ENCODE measurements at regions not wholly inside any gene's neighbourhood (a gene's known extent, or its start where the extent isn't known, plus 50 kb on each side); places are given as distances from the start of the nearest gene placed in this dataset.
A peak's percentile ranks its signal among the peaks of the same experiment; 100 is the strongest.

- no peak for DNase-seq
- ATAC-seq: no peak
- intact Hi-C loops (cut with DNase I, micrococcal nuclease): no loop called here
Measured at GRCh38 chr21:33151941-33152731, 77.6 kb upstream of the IFNAR2 start.

- intact Hi-C loops (cut with DNase I, micrococcal nuclease): no loop called here
- no peak for ATAC-seq
- DNase-seq: no peak
Measured at GRCh38 chr21:33152732-33153130, 77.0 kb upstream of the IFNAR2 start.

- no peak for ATAC-seq
- DNase-seq: no peak
- intact Hi-C loops (cut with DNase I, micrococcal nuclease): no loop called here
Measured at GRCh38 chr21:33155005-33155404, 74.7 kb upstream of the IFNAR2 start.

DNA sequence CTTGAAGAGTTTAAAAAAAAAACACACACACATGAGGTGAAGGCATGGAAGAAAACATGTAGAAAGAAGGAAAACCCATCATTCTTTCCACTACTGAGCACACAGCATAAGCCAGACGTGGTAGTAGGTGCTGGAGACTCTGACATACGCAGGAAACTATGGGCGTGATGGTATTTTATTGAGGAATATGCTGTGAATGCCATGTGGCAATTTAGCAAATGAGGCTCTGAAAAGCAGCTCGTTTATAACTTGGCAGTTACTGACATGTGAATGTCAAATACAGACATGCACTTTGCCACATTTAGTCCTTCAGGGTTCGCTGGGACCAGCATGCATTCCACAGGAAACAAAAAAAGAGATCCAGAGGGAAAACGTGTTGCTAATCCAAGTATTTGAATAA, 74.3 kb upstream of the IFNAR2 start:
- intact Hi-C loops (cut with DNase I, micrococcal nuclease): no loop called here
- peak; percentile 35 for ATAC-seq
- DNase-seq: no peak

DNA sequence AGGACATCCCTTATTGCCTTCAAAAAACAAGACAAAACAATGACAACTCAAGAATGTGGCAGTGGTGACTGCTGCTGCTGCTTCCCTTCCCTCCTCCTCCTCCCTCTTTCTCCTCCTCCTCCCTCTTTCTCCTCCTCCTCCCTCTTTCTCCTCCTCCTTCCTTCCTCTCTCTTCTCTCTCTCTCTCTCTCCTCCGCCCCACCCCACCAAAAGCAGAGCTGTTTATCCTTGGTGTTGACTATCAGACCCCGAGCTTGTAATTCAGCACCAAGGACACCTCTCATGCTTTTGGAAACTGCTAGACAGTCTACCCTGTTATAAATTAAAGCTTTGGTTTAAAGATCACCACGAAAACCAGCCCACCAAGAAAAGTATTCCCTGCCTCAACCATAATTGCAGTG, 72.4 kb upstream of the IFNAR2 start:
- DNase-seq: no peak
- intact Hi-C loops (cut with DNase I, micrococcal nuclease): no loop called here
- no peak for ATAC-seq

GRCh38 chr21:33158654-33159053, 71.1 kb upstream of the IFNAR2 start:
- no peak for DNase-seq
- intact Hi-C loops (cut with DNase I, micrococcal nuclease): no loop called here
- no peak for ATAC-seq

GRCh38 chr21:33162436-33162951, 67.2 kb upstream of the IFNAR2 start:
- ATAC-seq (no peak), DNase-seq (no peak)
- intact Hi-C loops (cut with DNase I, micrococcal nuclease): no loop called here

- no peak for DNase-seq
- ATAC-seq: no peak
- intact Hi-C loops (cut with DNase I, micrococcal nuclease): no loop called here
Measured at GRCh38 chr21:33168886-33169285, 60.9 kb upstream of the IFNAR2 start.

GRCh38 chr21:33169359-33169758, 60.4 kb upstream of the IFNAR2 start:
- DNase-seq: no peak
- no peak for ATAC-seq
- intact Hi-C loops (cut with DNase I, micrococcal nuclease): no loop called here

DNA sequence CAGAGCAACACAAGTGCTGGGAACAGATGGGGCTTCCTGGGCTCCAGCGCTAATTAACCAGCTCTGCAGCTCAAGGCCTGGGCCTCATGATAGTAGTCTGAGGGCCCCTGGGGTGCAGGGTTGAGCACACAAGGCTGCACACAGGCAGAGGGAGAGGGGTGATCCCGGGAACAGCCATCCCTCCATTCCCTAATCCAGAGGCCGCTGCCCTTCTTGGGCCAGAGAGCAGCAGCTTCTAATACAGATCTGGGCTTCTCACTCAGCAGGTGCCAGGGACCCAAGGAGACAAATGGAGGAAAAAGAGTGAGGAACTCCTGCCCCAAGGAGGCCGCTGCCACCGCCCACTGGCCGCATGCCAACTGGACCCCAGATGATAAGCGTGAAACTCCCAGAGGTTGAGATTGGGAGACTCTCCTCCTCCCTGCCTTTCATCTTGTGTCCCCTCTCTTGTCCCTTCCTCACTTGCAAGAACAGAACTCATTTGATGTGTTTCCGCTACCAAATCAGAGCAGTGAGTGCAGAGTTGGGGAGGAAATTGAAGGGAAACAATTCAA, 58.0 kb upstream of the IFNAR2 start:
- ATAC-seq (no peak), DNase-seq (no peak)
- intact Hi-C loops (cut with DNase I, micrococcal nuclease): no loop called here

DNA sequence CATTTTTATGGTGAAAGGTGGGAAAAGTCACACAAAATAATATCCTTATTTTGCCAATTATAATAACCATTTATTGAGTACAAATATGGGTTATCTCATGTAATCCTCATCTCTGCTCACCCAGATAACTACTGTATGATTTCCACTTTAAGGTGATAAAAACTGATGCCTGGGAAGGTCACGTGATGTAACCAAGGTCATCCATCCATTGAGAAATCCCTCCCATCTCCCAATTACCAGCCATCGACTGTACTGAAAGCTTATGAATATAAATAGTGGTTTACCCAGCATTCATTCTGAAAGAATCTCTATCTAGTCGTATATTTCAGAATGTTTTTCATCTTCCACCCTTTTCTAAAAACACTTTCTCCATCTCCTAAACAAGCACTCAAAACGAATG, 55.0 kb upstream of the IFNAR2 start:
- intact Hi-C loops (cut with DNase I, micrococcal nuclease): no loop called here
- ATAC-seq (no peak), DNase-seq (no peak)

All from left colon (tissue), 2 donors.